NCI-H345 (cell line): ENCODE measurements at regions not wholly inside any gene's neighbourhood (a gene's known extent, or its start where the extent isn't known, plus 50 kb on each side); places are given as distances from the start of the nearest gene placed in this dataset.

ENCODE experiments used
- DNase-seq: peaks from one replicate; lab custom pipeline; 2025; lab: John Stamatoyannopoulos, UW

- no peak for DNase-seq
These were observed 306.1 kb upstream of the KLHL29 start for GRCh38 chr2:23078784-23079434.

- DNase-seq: no peak
These were observed 301.0 kb upstream of the KLHL29 start for GRCh38 chr2:23083966-23084365.

GRCh38 chr2:23091019-23091418, 294.0 kb upstream of the KLHL29 start:
- DNase-seq: no peak

GRCh38 chr2:23091900-23092299, 293.1 kb upstream of the KLHL29 start:
- no peak for DNase-seq

GRCh38 chr2:23092831-23093230, 292.1 kb upstream of the KLHL29 start:
- DNase-seq: no peak

- peak; percentile 39 for DNase-seq
These were observed 291.5 kb upstream of the KLHL29 start for GRCh38 chr2:23093513-23093912.

GRCh38 chr2:23096906-23097602, 287.9 kb upstream of the KLHL29 start:
- DNase-seq: no peak

- DNase-seq: no peak
These were observed 284.6 kb upstream of the KLHL29 start for GRCh38 chr2:23100406-23100805.

- DNase-seq: no peak
These were observed 278.7 kb upstream of the KLHL29 start for GRCh38 chr2:23106242-23106785.

- DNase-seq: no peak
These were observed 277.5 kb upstream of the KLHL29 start for GRCh38 chr2:23107327-23107941.

GRCh38 chr2:23111263-23111662, 273.7 kb upstream of the KLHL29 start:
- DNase-seq: no peak

GRCh38 chr2:23112517-23112916, 272.5 kb upstream of the KLHL29 start:
- DNase-seq: no peak

GRCh38 chr2:23114299-23114698, 270.7 kb upstream of the KLHL29 start:
- DNase-seq: no peak

- no peak for DNase-seq
These were observed 266.7 kb upstream of the KLHL29 start for GRCh38 chr2:23118313-23118712.

- no peak for DNase-seq
These were observed 266.1 kb upstream of the KLHL29 start for GRCh38 chr2:23118894-23119293.

GRCh38 chr2:23120161-23120560, 264.8 kb upstream of the KLHL29 start:
- DNase-seq: no peak

- no peak for DNase-seq
These were observed 262.9 kb upstream of the KLHL29 start for GRCh38 chr2:23121968-23122648.

GRCh38 chr2:23122681-23123215, 262.2 kb upstream of the KLHL29 start:
- DNase-seq: no peak

- DNase-seq: no peak
These were observed 261.3 kb upstream of the KLHL29 start for GRCh38 chr2:23123686-23124085.

- no peak for DNase-seq
These were observed 260.7 kb upstream of the KLHL29 start for GRCh38 chr2:23124214-23124750.

GRCh38 chr2:23127465-23127864, 257.5 kb upstream of the KLHL29 start:
- no peak for DNase-seq
